NCI-H2227 (cell line): ENCODE measurements at regions not wholly inside any gene's neighbourhood (a gene's known extent, or its start where the extent isn't known, plus 50 kb on each side); places are given as distances from the start of the nearest gene placed in this dataset.

Experiments used
- DNase-seq: peaks from one replicate; lab custom pipeline; 2025; ENCODE audit not compliant: unreplicated experiment; lab: John Stamatoyannopoulos, UW

GRCh38 chr12:43294916-43295315 is 257.1 kb downstream of the ADAMTS20 start:
- DNase-seq, result no peak

GRCh38 chr12:43294147-43294546 is 257.9 kb downstream of the ADAMTS20 start:
- DNase-seq, result no peak

GRCh38 chr12:43293396-43293795 is 258.6 kb downstream of the ADAMTS20 start:
- DNase-seq, result no peak

GRCh38 chr12:43292699-43293098 is 259.3 kb downstream of the ADAMTS20 start:
- no peak for DNase-seq

- peak; percentile 4 for DNase-seq
Observed at GRCh38 chr12:43291516-43291915, 260.5 kb downstream of the ADAMTS20 start.

- DNase-seq, result no peak
Observed at GRCh38 chr12:43290836-43291235, 261.2 kb downstream of the ADAMTS20 start.

- DNase-seq, result no peak
Observed at GRCh38 chr12:43289426-43289801, 262.6 kb downstream of the ADAMTS20 start.

- no peak for DNase-seq
Observed at GRCh38 chr12:43288671-43289425, 263.2 kb downstream of the ADAMTS20 start.

- no peak for DNase-seq
Observed at GRCh38 chr12:43287706-43288383, 264.2 kb downstream of the ADAMTS20 start.

- DNase-seq, result no peak
Observed at GRCh38 chr12:43286986-43287385, 265.0 kb downstream of the ADAMTS20 start.

GRCh38 chr12:43285159-43285598 is 266.8 kb downstream of the ADAMTS20 start:
- DNase-seq, result no peak

- no peak for DNase-seq
Observed at GRCh38 chr12:43284486-43285158, 267.4 kb downstream of the ADAMTS20 start.

- DNase-seq, result no peak
Observed at GRCh38 chr12:43283206-43283605, 268.8 kb downstream of the ADAMTS20 start.

- no peak for DNase-seq
Observed at GRCh38 chr12:43282106-43282505, 269.9 kb downstream of the ADAMTS20 start.

- DNase-seq, result no peak
Observed at GRCh38 chr12:43281563-43281962, 270.4 kb downstream of the ADAMTS20 start.

GRCh38 chr12:43278541-43278832 is 273.5 kb downstream of the ADAMTS20 start:
- no peak for DNase-seq

GRCh38 chr12:43277651-43278540 is 274.1 kb downstream of the ADAMTS20 start:
- no peak for DNase-seq

- DNase-seq, result no peak
Observed at GRCh38 chr12:43273467-43273866, 278.5 kb downstream of the ADAMTS20 start.

- DNase-seq, result no peak
Observed at GRCh38 chr12:43271659-43272058, 280.3 kb downstream of the ADAMTS20 start.

GRCh38 chr12:43267818-43268217 is 284.2 kb downstream of the ADAMTS20 start:
- DNase-seq, result no peak

GRCh38 chr12:43261701-43262100 is 290.3 kb downstream of the ADAMTS20 start:
- DNase-seq, result no peak
